ENCODE measurements at regions not wholly inside any gene's neighbourhood (a gene's known extent, or its start where the extent isn't known, plus 50 kb on each side); places are given as distances from the start of the nearest gene placed in this dataset.
"Not testable (repeated sequence)": the region's sequence is repeated elsewhere in the genome, so short reads cannot be mapped to it uniquely, and the experiment has no call there.

DNA sequence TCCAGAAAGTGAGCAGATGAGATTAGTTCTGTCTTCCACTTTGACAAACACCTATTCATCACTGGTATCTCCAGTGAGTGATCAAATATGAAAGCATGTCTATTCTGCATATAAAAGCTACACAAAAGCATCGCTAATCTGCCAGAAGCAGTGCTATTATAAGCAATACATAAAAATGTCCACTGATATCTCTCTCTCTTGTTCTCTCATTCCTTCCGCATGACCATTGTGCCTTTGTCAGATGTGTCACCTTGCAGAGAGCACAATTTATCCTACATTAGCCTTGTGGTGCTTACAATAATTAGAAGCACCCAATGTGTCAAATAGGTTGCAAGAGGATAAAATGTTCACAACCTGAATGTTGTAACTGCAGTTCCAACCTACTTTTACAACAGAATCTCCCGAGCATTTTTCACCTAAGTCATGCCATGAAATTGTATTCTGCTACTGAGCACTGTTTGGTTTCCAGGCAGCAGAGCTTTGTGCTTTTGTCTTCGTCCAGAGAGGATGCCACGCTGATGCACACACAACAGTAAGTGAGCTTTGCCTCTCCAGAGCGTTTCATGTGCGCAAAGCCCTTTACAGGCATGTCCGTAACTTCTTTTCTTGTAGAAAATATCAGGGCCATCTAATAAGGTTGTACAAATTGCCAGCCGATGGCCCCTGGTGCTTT lies 198.7 kb upstream of the PLD5 start:
- peak; percentile 23 for DNase-seq

- no peak for DNase-seq
Observed at GRCh38 chr1:242718967-242719366, 194.5 kb upstream of the PLD5 start.

DNA sequence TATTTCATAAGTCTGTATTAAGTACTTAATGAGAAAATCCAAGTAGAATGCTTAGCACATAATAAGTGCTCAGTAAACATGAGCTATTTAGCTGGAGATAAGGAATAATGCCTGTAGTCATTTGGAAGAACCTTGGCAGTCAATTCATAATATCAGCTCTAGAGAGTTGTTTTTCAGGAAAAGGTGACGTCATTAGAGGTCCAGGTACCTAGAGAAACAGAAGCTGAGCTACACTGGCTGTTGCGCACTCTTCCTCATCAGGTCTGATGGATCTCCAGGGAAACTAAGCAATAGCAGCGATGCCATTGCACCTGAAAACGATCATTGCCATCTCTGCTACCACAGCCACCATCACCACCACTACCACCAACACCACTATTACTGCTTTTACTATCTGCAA lies 187.8 kb upstream of the PLD5 start:
- no peak for DNase-seq

DNA sequence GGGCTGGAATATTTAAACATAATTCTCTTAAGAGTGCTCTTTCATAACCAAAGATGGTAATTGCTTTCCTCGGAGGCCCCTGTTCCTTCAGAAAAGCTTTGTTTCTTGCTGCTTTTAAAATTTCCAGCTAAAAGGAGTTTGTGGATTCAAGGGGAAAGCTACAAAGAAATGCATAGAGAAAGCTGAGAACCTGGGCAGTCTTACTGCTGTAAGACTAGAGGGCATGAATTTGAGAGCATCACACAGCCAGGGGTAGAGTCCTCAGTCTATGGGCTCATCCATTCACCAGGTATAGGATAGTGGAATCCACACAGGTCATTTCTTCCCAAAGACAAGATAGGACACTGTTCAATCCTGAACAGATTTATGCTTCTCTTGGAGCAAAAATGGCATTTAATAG lies 186.3 kb upstream of the PLD5 start:
- no peak for DNase-seq

- DNase-seq: no peak
Observed at GRCh38 chr1:242710286-242710685, 185.8 kb upstream of the PLD5 start.

- no peak for DNase-seq
Observed at GRCh38 chr1:242703467-242703866, 179.0 kb upstream of the PLD5 start.

DNA sequence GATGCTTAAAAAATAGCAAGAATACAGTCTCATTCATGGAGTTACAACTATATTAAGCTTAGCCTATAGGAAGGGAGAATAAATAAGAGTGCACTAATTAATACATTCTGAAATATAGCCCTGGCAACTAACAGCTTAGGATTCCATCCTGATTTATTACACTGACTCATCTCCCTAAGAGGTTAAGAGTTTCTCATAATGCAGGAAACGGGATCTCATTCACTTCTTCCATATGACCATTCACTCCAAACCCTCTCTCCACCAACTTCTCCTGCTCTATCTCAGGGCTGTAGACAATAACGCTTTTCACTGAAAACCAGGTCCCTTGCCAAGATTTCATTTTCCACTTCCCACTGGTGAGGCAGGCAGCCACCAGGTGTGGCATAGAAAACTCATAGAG lies 168.5 kb upstream of the PLD5 start:
- no peak for DNase-seq

GRCh38 chr1:242691610-242691945 lies 167.1 kb upstream of the PLD5 start:
- DNase-seq: no peak

GRCh38 chr1:242690849-242691609 lies 166.5 kb upstream of the PLD5 start:
- DNase-seq: peak; percentile 24

DNA sequence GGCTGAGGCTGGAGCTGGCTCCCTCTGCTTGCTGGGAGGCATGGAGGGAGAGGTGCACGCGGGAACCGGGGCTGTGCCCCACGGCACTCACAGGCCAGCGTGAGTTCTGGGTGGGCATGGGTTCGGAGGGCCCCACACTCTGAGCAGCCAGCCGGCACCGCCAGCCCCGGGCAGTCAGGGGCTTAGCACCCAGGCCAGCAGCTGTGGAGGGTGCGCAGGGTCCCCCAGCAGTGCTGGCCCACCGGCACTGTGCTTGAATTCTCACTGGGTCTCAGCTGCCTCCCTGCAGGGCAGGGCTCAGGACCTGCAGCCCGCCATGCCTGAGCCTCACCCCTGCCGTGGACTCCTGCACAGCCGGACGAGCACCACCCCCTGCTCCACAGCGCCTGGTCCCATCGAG lies 164.9 kb upstream of the PLD5 start:
- no peak for DNase-seq

GRCh38 chr1:242674951-242675645 lies 150.6 kb upstream of the PLD5 start:
- peak; percentile 20 for DNase-seq

GRCh38 chr1:242673652-242674051 lies 149.2 kb upstream of the PLD5 start:
- peak; percentile 30 for DNase-seq

DNA sequence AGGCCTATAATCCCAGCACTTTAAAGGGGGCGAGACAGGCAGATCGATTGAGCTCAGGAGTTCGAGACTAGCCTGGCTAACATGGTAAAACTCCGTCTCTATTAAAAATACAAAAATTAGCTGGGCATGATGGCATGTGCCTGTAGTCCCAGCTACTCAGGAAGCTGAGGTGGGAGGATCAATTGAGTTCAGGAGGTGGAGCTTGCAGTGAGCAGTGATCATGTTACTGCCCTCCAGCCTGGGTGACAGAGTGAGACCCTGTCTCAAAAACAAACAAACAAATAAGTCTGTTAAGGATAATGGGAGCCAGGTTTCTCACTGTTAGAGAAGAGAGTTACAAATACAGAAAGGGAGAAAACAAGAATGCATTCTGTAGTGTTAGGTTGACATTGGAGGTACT lies 148.7 kb upstream of the PLD5 start:
- not testable (repeated sequence) for DNase-seq

- no peak for DNase-seq
Observed at GRCh38 chr1:242670019-242670418, 145.5 kb upstream of the PLD5 start.

- no peak for DNase-seq
Observed at GRCh38 chr1:242662886-242663285, 138.4 kb upstream of the PLD5 start.

DNA sequence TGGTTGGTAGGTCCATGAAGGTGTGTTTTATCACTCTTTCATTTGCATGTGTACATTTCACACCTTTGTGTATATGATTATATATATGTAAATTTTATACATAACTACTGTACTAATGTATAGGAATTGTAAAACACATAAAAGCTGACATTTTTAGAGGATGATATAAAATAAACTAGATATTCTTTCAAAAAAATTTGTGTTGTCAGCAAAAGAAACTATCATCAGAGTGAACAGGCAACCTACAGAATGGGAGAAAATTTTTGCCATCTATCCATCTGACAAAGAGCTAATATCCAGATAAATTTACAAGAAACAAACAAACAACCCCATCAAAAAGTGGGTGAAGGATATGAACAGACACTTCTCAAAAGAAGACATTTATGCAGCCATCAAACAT lies 129.3 kb upstream of the PLD5 start:
- not testable (repeated sequence) for DNase-seq

DNA sequence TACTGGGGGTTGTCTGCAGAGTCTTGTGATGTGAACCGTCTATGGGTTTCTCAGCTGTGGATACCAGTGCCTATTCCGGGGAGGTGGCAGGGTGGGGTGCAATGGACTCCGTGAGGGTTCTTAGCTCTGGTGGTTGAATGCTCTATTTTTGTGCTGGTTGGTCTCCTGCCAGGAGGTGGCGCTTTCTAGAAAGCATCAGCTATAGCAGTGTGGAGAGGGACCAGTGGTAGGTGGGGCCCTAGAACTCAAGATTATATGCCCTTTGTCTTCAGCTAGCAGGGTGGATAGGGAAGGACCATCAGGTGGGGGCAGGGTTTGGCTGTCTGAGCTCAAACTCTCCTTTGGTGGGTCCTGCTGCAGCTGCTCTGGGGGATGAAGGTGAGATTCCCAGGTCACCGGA lies 127.3 kb upstream of the PLD5 start:
- DNase-seq: no peak

- DNase-seq: no peak
Observed at GRCh38 chr1:242641461-242641860, 117.0 kb upstream of the PLD5 start.

GRCh38 chr1:242639104-242639503 lies 114.6 kb upstream of the PLD5 start:
- DNase-seq: no peak

DNA sequence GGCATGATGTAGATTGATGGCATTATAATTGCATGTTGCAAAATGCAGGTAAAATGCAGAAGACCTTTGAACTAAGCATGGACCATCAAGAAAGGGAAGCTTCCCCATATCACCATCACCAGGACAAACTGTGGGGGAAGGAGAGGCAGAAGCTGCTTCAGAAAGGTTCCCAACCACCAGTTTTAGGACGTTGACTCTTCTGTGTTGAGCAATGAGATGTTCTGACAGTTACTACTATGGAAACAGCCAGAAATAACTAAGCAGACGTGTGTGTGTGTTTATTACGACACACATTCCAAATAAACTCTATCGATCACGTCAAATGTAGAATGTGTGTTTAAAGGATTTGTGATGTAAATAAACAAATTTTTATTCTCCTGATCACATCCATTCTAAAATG lies 110.2 kb upstream of the PLD5 start:
- no peak for DNase-seq

DNA sequence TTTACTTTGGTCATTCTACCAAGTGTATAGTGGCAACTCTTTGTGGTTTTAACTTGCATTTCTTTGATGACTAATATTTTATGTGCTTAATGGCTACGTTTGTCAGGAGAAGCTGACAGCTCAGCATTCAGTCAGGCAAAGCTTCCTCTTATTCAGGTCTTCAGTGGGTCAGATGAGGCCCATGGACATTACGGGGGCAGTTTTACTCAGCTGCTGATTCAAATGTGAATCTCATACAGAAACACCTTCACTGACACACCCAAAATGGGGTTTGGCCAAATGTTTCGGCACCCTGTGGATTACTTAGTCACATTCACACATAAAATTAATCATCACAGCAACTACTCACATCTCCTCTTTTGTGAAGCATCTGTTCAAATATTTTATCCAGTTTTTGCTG lies 104.9 kb upstream of the PLD5 start:
- DNase-seq: no peak

- DNase-seq: no peak
Observed at GRCh38 chr1:242623756-242624155, 99.3 kb upstream of the PLD5 start.

GRCh38 chr1:242623119-242623518 lies 98.6 kb upstream of the PLD5 start:
- DNase-seq: no peak

GRCh38 chr1:242613266-242613815 lies 88.8 kb upstream of the PLD5 start:
- DNase-seq: no peak

Data from DMS153 (cell line).